ENCODE measurements at regions not wholly inside any gene's neighbourhood (a gene's known extent, or its start where the extent isn't known, plus 50 kb on each side); places are given as distances from the start of the nearest gene placed in this dataset.

DNA sequence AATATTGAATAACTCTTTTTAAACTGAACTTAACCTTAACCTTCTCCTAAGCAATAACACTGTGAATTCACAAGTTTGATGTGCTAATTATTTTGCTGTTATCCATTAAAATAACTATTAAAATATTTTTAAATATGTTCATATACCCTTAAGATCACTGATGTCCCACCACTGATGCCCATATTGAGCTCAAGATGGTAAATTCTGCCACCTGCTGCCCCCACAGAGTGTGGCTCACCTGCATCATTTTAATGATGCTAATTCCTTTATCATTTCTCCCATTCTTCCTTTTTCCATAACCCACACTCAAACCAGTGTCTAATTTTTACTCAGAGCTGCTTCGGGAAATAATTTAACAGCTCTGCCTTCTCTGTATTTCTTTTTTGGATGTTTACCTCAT lies 82.3 kb upstream of the ARID5B start:
- TF ChIP-seq GATA2 (IDR thresholded peaks at IDR 0.05; ENCODE audit: low read depth, low read length) (no peak), GATA3 (IDR thresholded peaks at IDR 0.05; ENCODE audit: low read depth, low read length) (no peak)

DNA sequence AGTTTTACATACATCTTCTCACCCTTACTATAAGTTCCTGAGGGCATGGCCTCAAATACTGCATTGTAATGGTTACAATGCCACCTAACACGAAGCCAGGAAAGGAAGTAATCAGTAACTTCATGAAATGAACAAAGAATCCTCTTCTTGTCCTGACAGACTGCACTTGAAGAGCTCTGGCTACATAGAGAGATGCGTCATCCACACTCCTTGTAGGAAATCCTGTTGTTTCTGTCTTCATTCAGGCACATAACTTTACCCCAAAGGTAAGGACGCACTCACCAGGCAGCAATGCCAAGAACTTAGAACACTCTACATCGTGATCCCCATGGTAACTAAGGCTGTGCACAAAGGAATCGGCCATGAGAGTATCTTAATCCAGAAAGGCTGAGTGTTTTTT lies 80.3 kb upstream of the ARID5B start:
- no peak for TF ChIP-seq GATA2 (IDR thresholded peaks at IDR 0.05; ENCODE audit: low read depth, low read length)
- no peak for TF ChIP-seq GATA3 (IDR thresholded peaks at IDR 0.05; ENCODE audit: low read depth, low read length)

DNA sequence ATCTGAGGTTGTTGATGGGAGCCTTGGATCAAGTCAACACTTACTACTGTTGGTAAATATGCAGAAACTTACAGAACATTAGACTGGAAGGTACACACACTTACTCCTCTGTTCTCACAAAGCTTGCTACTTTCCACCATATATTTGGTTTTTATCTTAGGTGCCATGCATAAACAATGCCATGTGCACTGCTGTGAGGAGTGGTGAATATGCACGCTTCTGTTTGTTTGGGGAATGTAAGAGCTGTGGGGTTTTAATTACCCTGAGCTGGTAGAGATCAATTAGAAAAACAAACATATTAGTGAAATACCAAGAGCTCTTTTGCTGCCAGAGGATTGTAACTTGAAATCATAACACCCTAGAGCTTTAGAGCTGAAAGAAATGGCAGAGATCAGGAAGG lies 79.8 kb upstream of the ARID5B start:
- no peak for TF ChIP-seq GATA3 (IDR thresholded peaks at IDR 0.05; ENCODE audit: low read depth, low read length)
- TF ChIP-seq GATA2 (IDR thresholded peaks at IDR 0.05; ENCODE audit: low read depth, low read length), result no peak

DNA sequence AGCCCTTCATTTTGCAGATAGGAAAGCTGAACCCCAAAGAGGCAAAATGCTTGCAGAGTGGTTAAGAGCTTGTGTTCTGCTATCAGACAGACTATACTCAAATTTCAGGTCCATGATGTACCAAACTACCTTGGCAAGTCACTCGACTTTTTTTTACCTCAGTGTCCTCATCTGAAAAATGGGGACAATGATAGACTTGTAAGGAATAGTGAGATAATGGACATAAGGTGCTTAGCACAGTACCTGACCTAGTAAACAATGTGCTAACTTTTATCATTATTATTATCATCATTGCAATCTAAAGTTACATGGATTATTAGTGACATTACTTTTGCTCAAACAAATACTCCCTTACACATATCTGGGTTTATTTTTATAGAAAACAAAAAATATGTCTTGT lies 79.4 kb upstream of the ARID5B start:
- TF ChIP-seq GATA2 (IDR thresholded peaks at IDR 0.05; ENCODE audit: low read depth, low read length), result no peak
- no peak for TF ChIP-seq GATA3 (IDR thresholded peaks at IDR 0.05; ENCODE audit: low read depth, low read length)

DNA sequence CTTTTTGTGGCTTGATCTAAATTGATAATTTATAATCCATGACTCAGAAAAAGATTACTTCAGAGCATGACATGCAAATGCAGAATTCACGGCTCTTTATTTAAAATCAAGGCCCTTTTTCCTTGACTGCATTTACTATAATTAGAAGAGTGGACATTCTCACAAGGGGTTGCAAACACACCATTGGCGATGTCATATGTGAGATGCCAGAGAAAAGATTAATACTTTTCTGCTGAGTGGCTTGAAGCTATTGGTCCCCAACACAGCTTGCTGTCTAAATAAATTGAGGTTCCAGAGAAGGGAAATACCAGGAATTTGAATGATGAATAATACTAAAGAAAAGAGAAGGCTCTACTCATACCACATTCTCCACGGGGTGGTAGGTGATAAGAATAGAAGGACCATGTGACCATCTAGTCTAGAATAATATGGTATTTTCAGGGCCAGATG lies 78.7 kb upstream of the ARID5B start:
- no peak for TF ChIP-seq GATA2 (IDR thresholded peaks at IDR 0.05; ENCODE audit: low read depth, low read length)
- no peak for TF ChIP-seq GATA3 (IDR thresholded peaks at IDR 0.05; ENCODE audit: low read depth, low read length)

DNA sequence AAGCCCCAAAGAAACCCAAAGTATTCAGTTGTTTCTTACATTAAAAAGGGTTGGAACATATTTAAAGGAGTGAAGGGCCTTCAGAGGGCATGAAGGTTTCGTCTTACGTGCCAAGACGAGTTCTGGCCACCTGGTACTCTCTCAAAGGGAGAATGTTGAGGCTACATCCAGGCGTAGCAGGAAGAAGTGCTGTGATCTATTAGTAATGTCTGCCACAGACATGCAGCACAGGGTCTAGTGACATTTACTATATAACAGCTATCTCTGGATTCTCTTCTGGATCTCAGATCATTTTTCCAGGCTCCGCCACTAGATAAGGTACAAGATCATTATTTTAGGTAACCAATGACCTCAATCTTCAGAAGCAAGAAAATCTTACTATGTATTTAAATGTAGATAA lies 76.5 kb upstream of the ARID5B start:
- TF ChIP-seq GATA3 (IDR thresholded peaks at IDR 0.05; ENCODE audit: low read depth, low read length), result no peak
- no peak for TF ChIP-seq GATA2 (IDR thresholded peaks at IDR 0.05; ENCODE audit: low read depth, low read length)

DNA sequence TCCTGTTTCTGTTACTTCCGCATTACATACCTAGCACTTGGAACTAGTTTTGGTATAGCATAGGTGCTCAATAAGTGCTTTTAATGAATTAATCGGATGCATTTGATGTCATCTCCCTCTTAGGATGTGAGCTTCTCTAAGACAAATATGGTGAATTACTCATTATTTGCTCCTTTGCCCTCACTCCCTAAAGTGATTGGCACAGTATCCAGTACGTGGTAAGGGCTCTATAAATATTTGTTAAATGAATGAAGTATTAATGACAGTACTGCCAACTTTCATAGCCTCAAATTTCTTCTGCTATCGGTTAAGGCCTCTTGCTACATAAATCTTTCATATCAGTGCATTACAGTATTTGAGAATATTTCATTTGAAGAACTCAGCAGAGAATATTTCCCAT lies 75.9 kb upstream of the ARID5B start:
- TF ChIP-seq GATA3 (IDR thresholded peaks at IDR 0.05; ENCODE audit: low read depth, low read length), result no peak
- TF ChIP-seq GATA2 (IDR thresholded peaks at IDR 0.05; ENCODE audit: low read depth, low read length), result no peak

DNA sequence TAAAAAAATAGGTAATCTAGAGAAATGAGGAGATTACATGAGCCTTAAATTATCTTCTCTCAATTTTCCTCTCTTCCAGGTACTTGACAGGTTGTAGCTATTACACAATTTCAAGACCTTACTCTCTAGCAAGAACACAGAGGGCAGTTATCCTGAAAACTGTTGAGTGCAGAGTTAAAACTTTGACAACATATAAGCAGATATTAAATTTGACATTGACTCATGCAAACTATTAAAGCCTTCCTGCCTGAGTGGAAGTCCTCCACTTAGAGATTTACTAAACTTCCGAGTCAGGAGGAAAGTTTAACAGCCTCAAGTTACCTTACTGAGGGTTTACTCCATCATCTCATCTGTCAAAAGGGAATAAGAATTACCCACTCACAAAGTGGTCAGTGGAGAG lies 73.5 kb upstream of the ARID5B start:
- TF ChIP-seq GATA2 (IDR thresholded peaks at IDR 0.05; ENCODE audit: low read depth, low read length) (no peak), GATA3 (IDR thresholded peaks at IDR 0.05; ENCODE audit: low read depth, low read length) (no peak)

DNA sequence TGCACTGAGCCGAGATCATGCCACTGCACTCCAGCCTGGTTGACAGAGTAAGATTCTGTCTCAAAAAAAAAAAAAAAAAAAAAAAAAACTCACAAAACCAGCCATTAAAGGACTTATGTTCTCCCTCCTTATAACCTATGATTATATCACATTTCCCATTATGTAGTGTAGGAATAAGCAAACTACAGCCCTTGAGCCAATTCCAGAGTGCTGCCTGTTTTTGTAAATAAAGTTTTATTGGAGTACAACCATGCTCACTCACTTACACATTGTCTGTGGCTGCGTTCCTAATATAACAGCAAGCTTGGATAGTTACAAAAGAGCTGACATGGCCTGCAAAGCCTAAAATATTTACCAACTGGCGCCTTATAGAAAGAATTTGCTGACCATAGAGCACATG lies 72.7 kb upstream of the ARID5B start:
- TF ChIP-seq GATA3 (IDR thresholded peaks at IDR 0.05; ENCODE audit: low read depth, low read length), result no peak
- TF ChIP-seq GATA2 (IDR thresholded peaks at IDR 0.05; ENCODE audit: low read depth, low read length), result no peak

DNA sequence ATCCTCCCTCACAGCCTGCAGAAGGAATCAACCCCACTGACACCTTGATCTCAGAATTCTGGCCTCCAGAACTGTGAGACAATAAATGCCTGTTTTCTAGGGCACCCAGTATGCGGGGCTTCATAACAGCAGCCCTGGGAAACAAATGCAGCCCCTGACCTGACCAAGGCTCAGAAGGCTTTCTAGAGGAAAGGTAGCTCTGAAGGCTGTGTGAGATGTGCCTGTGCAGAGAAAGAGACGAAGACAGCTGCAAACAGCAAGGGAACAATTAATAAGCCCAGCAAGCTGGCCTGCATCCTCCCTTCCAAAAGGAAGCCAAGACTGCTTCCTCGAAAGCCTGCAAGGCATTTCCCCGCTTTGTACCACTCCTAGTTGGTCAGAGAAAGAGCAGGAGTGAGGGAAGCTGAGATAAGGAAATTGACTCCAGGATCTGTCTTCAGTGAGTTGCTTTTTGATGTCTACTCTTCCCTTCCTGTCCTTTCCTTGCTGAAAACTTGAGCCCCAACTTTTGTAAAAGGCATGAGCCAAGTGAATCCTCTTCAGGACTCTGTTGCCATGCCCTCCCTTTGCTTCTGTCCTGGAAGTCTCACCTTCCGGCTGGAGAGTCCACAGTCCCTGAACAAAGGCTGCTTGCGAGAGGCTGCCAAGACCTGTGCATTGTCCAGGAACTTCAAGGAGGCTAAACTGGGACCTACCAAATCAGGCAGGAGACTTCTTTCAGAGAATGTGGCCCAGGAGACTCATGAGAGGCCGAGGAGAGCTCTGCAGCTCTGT lies 71.2 kb upstream of the ARID5B start:
- TF ChIP-seq GATA3 (IDR thresholded peaks at IDR 0.05; ENCODE audit: low read depth, low read length) (no peak), GATA2 (IDR thresholded peaks at IDR 0.05; ENCODE audit: low read depth, low read length) (no peak)

DNA sequence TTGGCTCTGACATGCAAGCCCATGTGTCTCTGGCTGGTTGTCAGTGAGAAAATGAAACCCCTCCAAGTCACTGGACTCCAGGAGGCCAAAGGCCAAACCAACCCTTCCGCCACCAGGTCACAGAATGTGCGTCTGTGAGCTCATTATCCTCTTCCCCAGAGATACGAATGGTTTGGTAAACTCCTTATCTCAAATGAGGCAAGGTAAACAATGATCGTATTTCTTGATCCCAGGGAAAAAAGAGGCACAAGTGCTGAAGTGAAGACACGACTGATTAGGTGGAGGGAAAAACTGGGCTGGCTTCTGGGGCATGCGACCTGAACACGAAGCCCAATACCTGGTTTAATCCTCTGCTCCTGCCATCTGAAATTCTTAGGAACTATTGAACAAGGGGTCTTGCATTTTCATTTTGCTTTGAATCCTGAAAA lies 70.6 kb upstream of the ARID5B start:
- TF ChIP-seq GATA2 (IDR thresholded peaks at IDR 0.05; ENCODE audit: low read depth, low read length) (no peak), GATA3 (IDR thresholded peaks at IDR 0.05; ENCODE audit: low read depth, low read length) (no peak)

DNA sequence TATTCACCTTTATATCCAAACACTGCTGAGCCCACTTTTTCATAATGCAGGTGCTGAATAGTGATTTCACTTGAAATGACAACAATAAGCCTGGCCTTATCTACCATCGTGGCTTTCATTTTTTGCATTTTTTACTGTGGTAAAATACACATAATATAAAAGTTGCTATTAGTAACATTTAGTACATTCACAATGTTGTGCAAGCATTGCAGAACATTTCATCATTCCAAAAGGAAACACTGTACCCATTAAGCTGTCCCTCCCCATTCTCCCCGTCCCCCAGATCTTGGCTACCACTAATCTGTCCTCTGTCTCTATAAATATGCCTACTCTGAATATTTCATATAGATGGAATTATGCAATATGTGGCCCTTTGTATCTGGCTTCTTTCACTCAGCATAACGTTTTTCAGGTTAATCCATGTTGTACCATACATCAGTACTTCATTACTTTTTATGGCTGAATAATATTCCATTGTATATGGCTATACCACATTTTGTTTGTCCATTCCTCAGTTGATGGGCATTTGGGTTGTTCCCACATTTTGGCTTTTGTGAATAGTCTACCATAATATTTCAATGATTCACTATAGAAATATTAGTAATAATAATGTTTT lies 68.5 kb upstream of the ARID5B start:
- TF ChIP-seq GATA2 (IDR thresholded peaks at IDR 0.05; ENCODE audit: low read depth, low read length) (no peak), GATA3 (IDR thresholded peaks at IDR 0.05; ENCODE audit: low read depth, low read length) (no peak)

DNA sequence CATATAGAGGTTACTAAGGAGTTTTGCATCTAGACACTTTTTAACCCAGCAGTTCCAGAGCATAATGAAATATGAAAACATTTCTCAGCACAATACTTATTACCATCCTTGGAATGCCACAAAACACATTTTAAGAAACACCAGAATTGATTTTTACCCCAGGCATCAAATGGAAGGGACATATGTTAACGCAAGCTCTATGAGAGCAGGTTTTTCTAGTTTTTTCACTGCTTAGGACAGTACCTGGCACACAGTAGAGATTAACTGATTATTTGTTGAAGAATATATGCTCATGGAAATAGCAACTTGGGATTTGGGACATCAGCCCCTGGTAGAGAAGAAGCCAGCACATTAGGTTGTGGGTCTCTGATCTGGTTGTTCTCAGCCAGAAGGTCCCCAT lies 67.0 kb upstream of the ARID5B start:
- TF ChIP-seq GATA2 (IDR thresholded peaks at IDR 0.05; ENCODE audit: low read depth, low read length) (no peak), GATA3 (IDR thresholded peaks at IDR 0.05; ENCODE audit: low read depth, low read length) (no peak)

DNA sequence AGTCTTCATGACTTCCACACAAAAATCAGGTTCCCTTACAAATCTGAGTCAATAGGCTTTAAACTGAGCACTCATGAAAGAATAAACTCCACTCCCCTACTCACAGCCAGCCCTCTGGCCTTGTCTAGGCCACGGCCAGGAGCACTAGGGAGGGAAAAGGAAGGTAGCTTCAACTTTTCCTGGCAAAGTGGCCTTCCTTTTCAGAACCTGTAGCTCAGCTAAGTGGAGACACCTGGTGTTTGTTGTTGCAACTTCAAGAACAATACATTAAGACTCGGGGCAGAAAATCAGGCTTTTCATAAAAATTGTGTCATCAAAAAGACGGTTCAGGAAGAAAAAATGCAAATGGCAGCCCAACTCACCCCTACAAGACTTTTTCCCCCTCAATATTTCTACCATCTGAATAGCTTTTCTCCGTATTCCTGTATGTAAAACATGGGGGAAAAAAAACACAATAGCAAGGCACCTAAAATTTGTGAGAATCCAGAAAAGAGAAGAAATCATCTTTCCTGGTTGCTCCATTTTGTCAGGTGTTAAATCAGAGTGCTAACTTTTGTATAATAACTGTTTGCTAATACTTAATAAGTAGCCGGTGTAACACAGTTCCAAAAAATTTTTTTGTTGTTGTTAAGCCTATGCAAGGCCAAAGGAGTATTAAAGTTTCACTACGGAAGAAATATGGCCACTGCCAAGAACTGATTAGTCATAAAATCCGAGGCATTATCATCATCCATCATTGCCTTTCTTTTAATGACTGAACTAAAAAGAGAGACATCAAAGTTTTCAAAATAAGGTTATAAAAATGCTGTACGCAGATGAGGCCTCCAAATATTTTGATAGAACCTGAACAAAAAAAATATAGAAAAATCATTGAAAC lies 66.2 kb upstream of the ARID5B start:
- TF ChIP-seq GATA2 (IDR thresholded peaks at IDR 0.05; ENCODE audit: low read depth, low read length) (no peak), GATA3 (IDR thresholded peaks at IDR 0.05; ENCODE audit: low read depth, low read length) (no peak)

All from SH-SY5Y (cell line).